T-helper 1 cell treated with Interleukin-12 subunit alpha and Interleukin-12 subunit beta and Interleukin-4 antibody, amounts not matched to agents 30 ng/mL and 1 ng/mL, for 36 hours (primary cell): ENCODE measurements at regions not wholly inside any gene's neighbourhood (a gene's known extent, or its start where the extent isn't known, plus 50 kb on each side); places are given as distances from the start of the nearest gene placed in this dataset.
"Not testable (repeated sequence)": the region's sequence is repeated elsewhere in the genome, so short reads cannot be mapped to it uniquely, and the experiment has no call there.

Experiments used
- intact Hi-C: fragments of 100-400 bp; cut with micrococcal nuclease; formaldehyde crosslinking; loops from one replicate; pipeline ENCODE4 v1.15.1; 2024

GRCh38 chr2:53209679-53210458 lies 557.7 kb upstream of the CHAC2 start:
- intact Hi-C loops = no loop called here

GRCh38 chr2:53208815-53209214 lies 558.8 kb upstream of the CHAC2 start:
- intact Hi-C loops = no loop called here

- intact Hi-C loops = not testable (repeated sequence)
These were observed 561.4 kb upstream of the CHAC2 start for GRCh38 chr2:53206226-53206625.

- intact Hi-C loops = no loop called here
These were observed 565.5 kb upstream of the CHAC2 start for GRCh38 chr2:53202063-53202462.

GRCh38 chr2:53200072-53200471 lies 567.5 kb upstream of the CHAC2 start:
- intact Hi-C loops = no loop called here

GRCh38 chr2:53188851-53189510 lies 578.6 kb upstream of the CHAC2 start:
- intact Hi-C loops = no loop called here

- intact Hi-C loops = no loop called here
These were observed 584.0 kb upstream of the CHAC2 start for GRCh38 chr2:53183581-53183980.

- intact Hi-C loops = no loop called here
These were observed 585.0 kb upstream of the CHAC2 start for GRCh38 chr2:53182601-53183000.

GRCh38 chr2:53181759-53182158 lies 585.8 kb upstream of the CHAC2 start:
- intact Hi-C loops = no loop called here

GRCh38 chr2:53177327-53177726 lies 590.3 kb upstream of the CHAC2 start:
- intact Hi-C loops = no loop called here

GRCh38 chr2:53174539-53174938 lies 593.1 kb upstream of the CHAC2 start:
- intact Hi-C loops = no loop called here

GRCh38 chr2:53173698-53174455 lies 593.7 kb upstream of the CHAC2 start:
- intact Hi-C loops = no loop called here

GRCh38 chr2:53173091-53173490 lies 594.5 kb upstream of the CHAC2 start:
- intact Hi-C loops = no loop called here

- intact Hi-C loops = no loop called here
These were observed 597.1 kb upstream of the CHAC2 start for GRCh38 chr2:53170466-53170865.

- intact Hi-C loops = no loop called here
These were observed 600.4 kb upstream of the CHAC2 start for GRCh38 chr2:53167227-53167626.

- intact Hi-C loops = no loop called here
These were observed 617.5 kb upstream of the CHAC2 start for GRCh38 chr2:53150146-53150545.

- intact Hi-C loops = no loop called here
These were observed 619.4 kb upstream of the CHAC2 start for GRCh38 chr2:53148221-53148620.

- intact Hi-C loops = no loop called here
These were observed 636.2 kb upstream of the CHAC2 start for GRCh38 chr2:53131416-53131815.

GRCh38 chr2:53130441-53130943 lies 637.1 kb upstream of the CHAC2 start:
- intact Hi-C loops = no loop called here

- intact Hi-C loops = no loop called here
These were observed 637.8 kb upstream of the CHAC2 start for GRCh38 chr2:53129851-53130250.

GRCh38 chr2:53127061-53127650 lies 640.4 kb upstream of the CHAC2 start:
- intact Hi-C loops = no loop called here

GRCh38 chr2:53114991-53115390 lies 652.6 kb upstream of the CHAC2 start:
- intact Hi-C loops = no loop called here
